ENCODE measurements at regions not wholly inside any gene's neighbourhood (a gene's known extent, or its start where the extent isn't known, plus 50 kb on each side); places are given as distances from the start of the nearest gene placed in this dataset.

DNA sequence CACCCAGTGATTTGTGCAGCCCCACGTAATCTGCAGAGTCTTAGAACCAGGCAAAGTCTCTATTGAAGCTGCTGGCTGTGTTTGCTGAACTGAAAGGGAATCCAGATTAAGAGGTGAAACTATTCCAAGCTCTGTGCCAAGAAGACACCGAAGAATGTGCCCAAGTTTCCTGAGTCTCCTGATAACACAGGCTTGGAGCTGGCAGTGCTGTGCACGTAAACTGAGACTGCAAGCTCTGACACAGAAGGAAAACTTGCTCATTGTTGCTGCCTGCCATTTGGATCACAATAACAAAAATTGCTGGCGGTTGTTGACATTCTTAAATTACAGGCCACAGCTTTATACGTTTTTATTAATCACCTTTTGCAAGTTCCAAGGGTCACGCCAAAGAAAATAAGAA is 60.2 kb upstream of the VCX3B start:
- Histone ChIP-seq H3K4me3 (ENCODE audit: low read depth, low read length) (no peak overlapping the region), H3K27ac (ENCODE audit: insufficient read depth, low read length, poor library complexity, severe bottlenecking) (no peak overlapping the region), H3K9me3 (ENCODE audit: control insufficient read depth in 2 of 2, low read length in 2 of 2) (peaks cover 0 to 5% of the 10 kb centered on the region in 2 experiments), H3K27me3 (ENCODE audit: control insufficient read depth, insufficient read depth, low read length) (no peaks in the 10 kb centered on the region), H3K36me3 (ENCODE audit: control insufficient read depth, insufficient read depth, low read length) (no peaks in the 10 kb centered on the region), H3K4me1 (ENCODE audit: control insufficient read depth, insufficient read depth, low read length, poor library complexity, severe bottlenecking) (no peaks in the 10 kb centered on the region)
- H3K9me3 Mint-ChIP-seq: peaks cover 0 to 19% (median 3%) of the 10 kb centered on the region in 7 donors
- no peak for ATAC-seq (ENCODE audit: low read depth in 2 of 2)
- no peak overlapping the region for H3K27ac Mint-ChIP-seq
- no peaks in the 10 kb centered on the region for H3K36me3 Mint-ChIP-seq
- no peaks in the 10 kb centered on the region for H3K4me1 Mint-ChIP-seq
- no peak for DNase-seq
- no peak overlapping the region for H3K4me3 Mint-ChIP-seq
- no peaks in the 10 kb centered on the region for H3K27me3 Mint-ChIP-seq

DNA sequence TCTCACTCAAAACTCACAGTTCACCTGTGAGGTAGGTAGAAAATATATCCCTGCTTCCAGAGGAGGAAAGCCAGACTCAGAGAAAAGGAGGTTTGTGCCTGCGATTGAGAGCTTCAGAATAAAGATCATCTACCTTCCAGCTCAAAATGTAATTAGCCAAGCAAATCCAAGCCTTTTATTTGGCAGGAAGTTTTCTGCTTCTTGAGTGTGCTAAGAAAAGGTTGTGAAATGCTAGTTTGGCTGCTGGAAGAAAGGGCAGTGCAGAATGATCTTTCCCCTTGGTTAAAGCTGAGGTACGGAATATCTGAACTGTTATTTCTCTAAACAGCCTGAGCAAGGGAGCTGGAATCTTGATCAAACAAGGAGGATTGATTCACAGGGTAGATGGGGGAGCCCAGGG is 59.7 kb upstream of the VCX3B start:
- Mint-ChIP-seq H3K27me3 (no peaks in the 10 kb centered on the region), H3K9me3 (peaks cover 0 to 21% (median 3%) of the 10 kb centered on the region in 7 donors), H3K27ac (no peak overlapping the region), H3K4me1 (no peaks in the 10 kb centered on the region), H3K4me3 (no peak overlapping the region), H3K36me3 (no peaks in the 10 kb centered on the region)
- ATAC-seq (ENCODE audit: low read depth in 2 of 2) (no peak), DNase-seq (no peak)
- H3K9me3 ChIP-seq (ENCODE audit: control insufficient read depth in 2 of 2, low read length in 2 of 2): peaks cover 0 to 3% of the 10 kb centered on the region in 2 experiments
- H3K4me1 ChIP-seq (ENCODE audit: control insufficient read depth, insufficient read depth, low read length, poor library complexity, severe bottlenecking): no peaks in the 10 kb centered on the region
- no peak overlapping the region for H3K27ac ChIP-seq (ENCODE audit: insufficient read depth, low read length, poor library complexity, severe bottlenecking)
- no peaks in the 10 kb centered on the region for H3K36me3 ChIP-seq (ENCODE audit: control insufficient read depth, insufficient read depth, low read length)
- H3K27me3 ChIP-seq (ENCODE audit: control insufficient read depth, insufficient read depth, low read length): no peaks in the 10 kb centered on the region
- H3K4me3 ChIP-seq (ENCODE audit: low read depth, low read length): no peak overlapping the region

GRCh38 chrX:8405631-8406030 is 59.0 kb upstream of the VCX3B start:
- H3K9me3 Mint-ChIP-seq: peaks cover 0 to 18% (median 3%) of the 10 kb centered on the region in 7 donors
- DNase-seq: no peak
- H3K9me3 ChIP-seq (ENCODE audit: control insufficient read depth in 2 of 2, low read length in 2 of 2): peaks cover 0 to 3% of the 10 kb centered on the region in 2 experiments
- H3K4me3 ChIP-seq (ENCODE audit: low read depth, low read length): no peak overlapping the region
- H3K27ac ChIP-seq (ENCODE audit: insufficient read depth, low read length, poor library complexity, severe bottlenecking): no peak overlapping the region
- H3K36me3 Mint-ChIP-seq: no peaks in the 10 kb centered on the region
- no peak overlapping the region for H3K27ac Mint-ChIP-seq
- H3K4me1 ChIP-seq (ENCODE audit: control insufficient read depth, insufficient read depth, low read length, poor library complexity, severe bottlenecking): no peaks in the 10 kb centered on the region
- no peaks in the 10 kb centered on the region for H3K36me3 ChIP-seq (ENCODE audit: control insufficient read depth, insufficient read depth, low read length)
- no peak overlapping the region for H3K4me3 Mint-ChIP-seq
- no peaks in the 10 kb centered on the region for H3K27me3 ChIP-seq (ENCODE audit: control insufficient read depth, insufficient read depth, low read length)
- H3K27me3 Mint-ChIP-seq: no peaks in the 10 kb centered on the region
- ATAC-seq (ENCODE audit: low read depth in 2 of 2): no peak
- no peaks in the 10 kb centered on the region for H3K4me1 Mint-ChIP-seq

- no peaks in the 10 kb centered on the region for H3K4me1 Mint-ChIP-seq
- Histone ChIP-seq H3K36me3 (ENCODE audit: control insufficient read depth, insufficient read depth, low read length) (no peaks in the 10 kb centered on the region), H3K4me1 (ENCODE audit: control insufficient read depth, insufficient read depth, low read length, poor library complexity, severe bottlenecking) (no peaks in the 10 kb centered on the region), H3K4me3 (ENCODE audit: low read depth, low read length) (no peak overlapping the region), H3K27ac (ENCODE audit: insufficient read depth, low read length, poor library complexity, severe bottlenecking) (no peak overlapping the region), H3K9me3 (ENCODE audit: control insufficient read depth in 2 of 2, low read length in 2 of 2) (no peaks in the 10 kb centered on the region), H3K27me3 (ENCODE audit: control insufficient read depth, insufficient read depth, low read length) (no peaks in the 10 kb centered on the region)
- no peak overlapping the region for H3K4me3 Mint-ChIP-seq
- no peaks in the 10 kb centered on the region for H3K27me3 Mint-ChIP-seq
- DNase-seq: no peak
- no peak overlapping the region for H3K27ac Mint-ChIP-seq
- no peaks in the 10 kb centered on the region for H3K36me3 Mint-ChIP-seq
- peaks cover 3 to 28% (median 8%) of the 10 kb centered on the region in 7 donors for H3K9me3 Mint-ChIP-seq
- no peak for ATAC-seq (ENCODE audit: low read depth in 2 of 2)
Observed at GRCh38 chrX:8413279-8413678, 51.4 kb upstream of the VCX3B start.
